ENCODE measurements at regions not wholly inside any gene's neighbourhood (a gene's known extent, or its start where the extent isn't known, plus 50 kb on each side); places are given as distances from the start of the nearest gene placed in this dataset.

- DNase-seq: no peak
Measured at GRCh38 chr13:44101347-44102083, 221.8 kb downstream of the LACC1 start.

GRCh38 chr13:44103429-44104196 lies 223.9 kb downstream of the LACC1 start:
- no peak for DNase-seq

- DNase-seq: no peak
Measured at GRCh38 chr13:44104197-44104490, 224.4 kb downstream of the LACC1 start.

- DNase-seq: no peak
Measured at GRCh38 chr13:44104969-44105368, 225.3 kb downstream of the LACC1 start.

- DNase-seq: no peak
Measured at GRCh38 chr13:44106266-44107152, 226.8 kb downstream of the LACC1 start.

- no peak for DNase-seq
Measured at GRCh38 chr13:44107357-44108121, 227.8 kb downstream of the LACC1 start.

- no peak for DNase-seq
Measured at GRCh38 chr13:44108331-44108858, 228.7 kb downstream of the LACC1 start.

- no peak for DNase-seq
Measured at GRCh38 chr13:44110091-44110621, 230.5 kb downstream of the LACC1 start.

- DNase-seq: no peak
Measured at GRCh38 chr13:44111701-44112100, 232.0 kb downstream of the LACC1 start.

- DNase-seq: no peak
Measured at GRCh38 chr13:44112700-44113329, 233.1 kb downstream of the LACC1 start.

- no peak for DNase-seq
Measured at GRCh38 chr13:44116562-44117332, 237.0 kb downstream of the LACC1 start.

GRCh38 chr13:44117351-44117750 lies 237.6 kb downstream of the LACC1 start:
- DNase-seq: no peak

- no peak for DNase-seq
Measured at GRCh38 chr13:44117816-44118215, 238.1 kb downstream of the LACC1 start.

GRCh38 chr13:44118881-44119280 lies 239.2 kb downstream of the LACC1 start:
- no peak for DNase-seq

GRCh38 chr13:44120043-44120442 lies 240.3 kb downstream of the LACC1 start:
- no peak for DNase-seq

- DNase-seq: no peak
Measured at GRCh38 chr13:44120849-44121755, 241.4 kb downstream of the LACC1 start.

GRCh38 chr13:44124352-44124751 lies 244.6 kb downstream of the LACC1 start:
- DNase-seq: no peak

- no peak for DNase-seq
Measured at GRCh38 chr13:44125943-44126469, 246.3 kb downstream of the LACC1 start.

- no peak for DNase-seq
Measured at GRCh38 chr13:44128552-44129001, 245.0 kb upstream of the SERP2 start.
